T-helper 2 cell treated with Interferon-gamma antibody and Interleukin-4, amounts not matched to agents 5 μg/mL and 100 μg/mL, for 36 hours (primary cell): ENCODE measurements at regions not wholly inside any gene's neighbourhood (a gene's known extent, or its start where the extent isn't known, plus 50 kb on each side); places are given as distances from the start of the nearest gene placed in this dataset.

ENCODE experiments used
- DNase-seq: peaks from one replicate; pipeline ENCODE4 v3.0.0; 2021; ENCODE audit warnings: low spot score
- H3K27ac Mint-ChIP-seq: one replicate; pipeline ENCODE4 v1.8.0; 2021; ENCODE audit warnings: mild to moderate bottlenecking, mixed read lengths
- H3K27me3 Mint-ChIP-seq: one replicate; pipeline ENCODE4 v1.8.0; 2021; ENCODE audit warnings: low read depth, mixed read lengths
- H3K36me3 Mint-ChIP-seq: one replicate; pipeline ENCODE4 v1.8.0; 2021; ENCODE audit warnings: low read depth, mixed read lengths
- H3K4me1 Mint-ChIP-seq: one replicate; pipeline ENCODE4 v1.8.0; 2021; ENCODE audit warnings: low read depth, mixed read lengths
- H3K4me3 Mint-ChIP-seq: one replicate; pipeline ENCODE4 v1.8.0; 2022; ENCODE audit warnings: mild to moderate bottlenecking, moderate library complexity, mixed read lengths
- H3K9me3 Mint-ChIP-seq: one replicate; pipeline ENCODE4 v1.8.0; 2021; ENCODE audit warnings: mixed read lengths

DNA sequence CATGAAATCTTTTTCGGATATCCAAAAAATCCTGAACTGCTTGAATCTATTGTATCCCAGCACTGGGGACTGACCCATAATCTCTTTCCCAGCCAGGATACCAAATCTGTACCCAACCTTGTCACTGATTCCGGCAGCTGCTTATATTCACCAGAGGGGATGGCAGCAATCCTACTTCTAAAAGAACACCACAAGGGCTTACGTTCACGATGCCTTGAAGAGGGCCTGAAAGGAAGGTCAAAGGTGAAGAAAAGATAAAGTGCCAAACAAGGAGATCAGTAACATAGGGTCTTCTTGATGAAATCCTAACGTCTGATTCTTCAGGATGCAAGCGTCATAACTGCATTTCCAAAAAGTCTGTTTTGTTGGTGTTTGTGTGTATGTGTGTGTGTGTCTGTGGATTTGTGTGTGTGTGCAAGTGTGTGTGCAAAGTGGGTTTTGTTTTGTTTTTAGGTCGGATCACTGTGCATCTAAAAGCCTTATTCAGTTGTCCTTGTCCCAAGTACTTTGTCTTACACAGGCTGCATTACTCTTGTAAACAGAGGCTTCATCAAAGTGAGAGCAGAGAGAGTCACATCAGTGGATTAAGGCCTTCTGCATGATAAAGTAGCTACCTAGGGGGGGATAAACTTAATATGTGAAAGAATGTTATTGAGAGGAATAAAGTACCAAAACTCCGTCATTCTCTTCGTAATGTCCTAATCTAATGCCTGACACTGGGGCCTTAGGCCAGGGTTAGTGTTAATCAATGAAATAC is 179.3 kb downstream of the BARHL2 start:
- no peak for DNase-seq
- Mint-ChIP-seq H3K27ac (no peak overlapping the region), H3K4me1 (peaks cover 4% of the 10 kb centered on the region), H3K9me3 (no peaks in the 10 kb centered on the region), H3K4me3 (no peak overlapping the region), H3K36me3 (no peaks in the 10 kb centered on the region), H3K27me3 (no peaks in the 10 kb centered on the region)

DNA sequence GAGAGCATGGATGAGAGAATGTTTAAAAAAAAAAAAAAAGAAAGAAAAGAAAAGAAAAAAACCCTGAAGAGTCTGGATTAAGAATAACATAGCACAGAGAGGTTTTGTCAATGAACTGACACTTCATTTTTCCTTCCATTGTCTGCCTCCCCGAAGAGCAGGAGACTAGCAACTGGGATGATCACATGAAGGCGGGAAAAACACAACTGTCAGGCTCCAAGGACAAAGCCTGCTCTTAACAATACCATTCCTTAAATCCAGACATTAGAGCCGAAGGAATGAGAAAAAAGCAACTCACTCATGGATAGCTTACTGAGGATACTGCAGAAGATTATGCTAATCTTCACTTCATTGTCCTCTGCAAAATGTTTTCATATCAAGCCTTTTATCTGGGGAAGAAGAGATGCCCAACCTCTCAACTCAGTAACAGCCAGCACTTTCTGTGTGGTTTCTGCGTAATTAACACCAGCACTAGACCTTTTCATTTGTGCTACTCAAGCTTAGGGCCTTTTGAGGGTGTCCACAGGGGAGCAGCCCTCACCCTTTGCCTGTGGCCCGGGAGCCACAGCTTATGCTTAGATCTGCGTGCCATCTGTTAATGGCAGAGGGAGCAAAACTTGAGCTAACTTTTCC is 182.3 kb downstream of the BARHL2 start:
- H3K36me3 Mint-ChIP-seq, result no peaks in the 10 kb centered on the region
- DNase-seq, result no peak
- H3K9me3 Mint-ChIP-seq, result no peaks in the 10 kb centered on the region
- H3K4me1 Mint-ChIP-seq, result peaks cover 4% of the 10 kb centered on the region
- H3K27ac Mint-ChIP-seq, result no peak overlapping the region
- H3K27me3 Mint-ChIP-seq, result no peaks in the 10 kb centered on the region
- H3K4me3 Mint-ChIP-seq, result no peak overlapping the region

DNA sequence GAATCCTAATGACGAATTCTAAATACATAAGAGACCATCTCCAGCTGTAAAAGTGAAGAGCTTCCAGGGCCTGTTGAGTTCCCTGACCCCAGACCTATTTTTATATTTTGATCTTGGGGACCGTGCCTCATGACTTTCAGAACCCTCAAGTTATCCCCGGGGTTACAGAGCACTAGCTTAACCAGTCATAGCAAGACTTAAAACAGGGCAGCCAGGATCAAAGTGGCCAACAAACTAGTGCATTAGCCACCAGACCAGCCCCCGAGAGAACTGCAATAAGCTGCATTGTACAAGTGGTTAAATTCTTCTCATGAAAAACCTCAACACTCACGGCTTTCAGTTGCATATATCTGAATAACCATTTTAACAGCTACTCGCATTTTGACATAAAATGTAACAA is 183.0 kb downstream of the BARHL2 start:
- peaks cover 4% of the 10 kb centered on the region for H3K4me1 Mint-ChIP-seq
- H3K9me3 Mint-ChIP-seq, result no peaks in the 10 kb centered on the region
- H3K27me3 Mint-ChIP-seq, result no peaks in the 10 kb centered on the region
- DNase-seq, result peak; percentile 17
- H3K4me3 Mint-ChIP-seq, result no peak overlapping the region
- H3K36me3 Mint-ChIP-seq, result no peaks in the 10 kb centered on the region
- H3K27ac Mint-ChIP-seq, result no peak overlapping the region

DNA sequence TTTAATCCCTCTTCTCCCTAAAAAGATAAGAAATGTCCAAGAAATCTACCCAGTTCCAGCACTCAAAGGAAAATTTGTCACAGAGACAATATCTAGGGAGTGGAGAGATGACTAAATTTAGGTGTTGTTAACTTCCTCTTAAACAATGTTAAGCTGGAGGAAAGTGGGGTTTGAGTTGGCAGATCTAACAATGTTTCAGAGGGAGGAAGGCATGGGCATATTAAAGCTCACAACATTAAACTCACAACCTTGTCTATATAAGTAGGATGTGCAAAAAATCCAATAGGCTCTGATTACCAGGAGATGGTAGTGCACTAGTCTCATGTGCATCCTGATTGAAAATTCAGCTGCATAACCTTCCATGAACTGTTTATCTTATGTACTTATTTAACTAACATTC is 190.1 kb downstream of the BARHL2 start:
- no peaks in the 10 kb centered on the region for H3K36me3 Mint-ChIP-seq
- peaks cover 1% of the 10 kb centered on the region for H3K27me3 Mint-ChIP-seq
- no peak overlapping the region for H3K27ac Mint-ChIP-seq
- H3K4me3 Mint-ChIP-seq, result no peak overlapping the region
- no peak for DNase-seq
- H3K4me1 Mint-ChIP-seq, result no peaks in the 10 kb centered on the region
- peaks cover 4% of the 10 kb centered on the region for H3K9me3 Mint-ChIP-seq

DNA sequence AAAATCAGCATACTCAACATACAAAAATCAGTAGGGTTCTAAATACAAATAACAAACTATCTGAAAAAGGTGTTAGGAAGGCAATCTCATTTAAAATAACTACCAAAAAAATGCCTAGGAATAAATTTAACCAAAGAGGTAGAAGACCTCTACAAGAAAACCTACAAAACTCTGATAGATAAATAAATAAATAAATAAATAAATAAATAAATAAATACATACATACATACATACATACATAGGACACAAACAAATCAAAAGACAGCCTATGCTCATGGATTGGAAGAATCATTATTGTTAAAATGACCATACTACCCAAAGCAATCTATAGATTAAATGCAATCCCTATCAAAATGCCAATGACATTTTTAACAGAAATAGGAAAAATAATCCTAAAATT is 194.7 kb downstream of the BARHL2 start:
- no peak overlapping the region for H3K4me3 Mint-ChIP-seq
- no peak for DNase-seq
- no peak overlapping the region for H3K27ac Mint-ChIP-seq
- H3K36me3 Mint-ChIP-seq, result no peaks in the 10 kb centered on the region
- no peaks in the 10 kb centered on the region for H3K4me1 Mint-ChIP-seq
- peaks cover 11% of the 10 kb centered on the region for H3K9me3 Mint-ChIP-seq
- peaks cover 22% of the 10 kb centered on the region for H3K27me3 Mint-ChIP-seq

DNA sequence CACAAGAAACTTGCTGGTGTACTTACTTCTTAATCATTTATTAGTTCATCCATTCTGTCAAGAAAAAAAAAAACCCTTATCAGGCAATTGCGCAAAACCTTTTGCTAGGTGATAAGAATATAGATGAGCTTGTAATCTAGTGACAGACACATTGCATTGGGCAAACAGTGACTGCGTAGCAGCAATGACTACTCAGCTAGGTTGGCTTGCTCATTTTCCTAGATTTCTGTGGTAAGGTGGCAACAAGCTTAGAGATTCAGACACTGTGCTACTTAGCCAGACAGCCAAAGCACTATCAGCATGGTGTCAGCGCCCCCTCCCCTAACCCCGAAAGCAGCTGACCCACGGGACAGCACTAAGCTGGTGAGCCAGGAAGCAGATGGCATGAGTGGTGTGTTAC is 203.1 kb downstream of the BARHL2 start:
- DNase-seq, result no peak
- Mint-ChIP-seq H3K27ac (no peak overlapping the region), H3K36me3 (no peaks in the 10 kb centered on the region), H3K4me1 (peaks cover 2% of the 10 kb centered on the region), H3K27me3 (peaks cover 18% of the 10 kb centered on the region), H3K9me3 (peaks cover 8% of the 10 kb centered on the region), H3K4me3 (no peak overlapping the region)

DNA sequence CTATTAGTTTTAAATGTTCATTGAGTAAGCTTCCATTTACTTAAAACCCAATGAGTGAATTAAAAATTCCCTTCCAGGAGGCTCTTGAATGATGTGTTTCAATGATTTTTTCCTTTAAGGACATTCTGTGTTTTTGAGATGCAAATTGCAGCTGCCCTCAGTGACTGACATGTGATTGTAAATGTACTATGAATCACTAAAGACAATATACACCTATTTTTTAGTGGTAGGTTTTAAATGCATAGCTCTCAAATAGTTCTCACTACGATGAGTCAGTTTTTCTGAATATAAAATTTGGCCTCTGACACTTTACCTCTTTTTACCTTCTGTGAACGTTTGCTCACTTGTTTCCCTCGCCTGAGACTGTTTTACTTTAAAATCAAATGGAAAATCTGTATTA is 204.7 kb downstream of the BARHL2 start:
- no peak for DNase-seq
- H3K9me3 Mint-ChIP-seq, result peaks cover 5% of the 10 kb centered on the region
- no peaks in the 10 kb centered on the region for H3K36me3 Mint-ChIP-seq
- peaks cover 3% of the 10 kb centered on the region for H3K4me1 Mint-ChIP-seq
- no peak overlapping the region for H3K4me3 Mint-ChIP-seq
- peaks cover 12% of the 10 kb centered on the region for H3K27me3 Mint-ChIP-seq
- no peak overlapping the region for H3K27ac Mint-ChIP-seq

DNA sequence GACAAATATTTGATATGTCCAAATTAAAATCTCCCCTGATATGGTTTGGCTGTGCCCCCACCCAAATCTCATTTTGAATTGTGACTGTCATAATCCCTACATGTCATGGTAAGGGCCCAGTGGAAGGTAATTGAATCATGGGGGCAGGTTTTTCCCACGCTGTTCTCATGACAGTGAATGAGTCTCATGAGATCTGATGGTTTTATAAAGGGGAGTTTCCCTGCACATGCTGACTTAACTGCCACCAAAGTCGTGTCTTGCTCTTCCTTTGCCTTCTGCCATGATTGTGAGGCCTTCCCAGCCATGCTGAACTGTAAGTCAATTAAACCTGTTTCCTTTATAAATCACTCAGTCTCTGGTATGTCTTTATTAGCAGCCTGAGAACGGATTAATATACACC is 207.0 kb downstream of the BARHL2 start:
- H3K27me3 Mint-ChIP-seq, result peaks cover 14% of the 10 kb centered on the region
- H3K27ac Mint-ChIP-seq, result no peak overlapping the region
- no peaks in the 10 kb centered on the region for H3K36me3 Mint-ChIP-seq
- no peak overlapping the region for H3K4me3 Mint-ChIP-seq
- H3K4me1 Mint-ChIP-seq, result peaks cover 3% of the 10 kb centered on the region
- peak; percentile 31 for DNase-seq
- peaks cover 5% of the 10 kb centered on the region for H3K9me3 Mint-ChIP-seq

DNA sequence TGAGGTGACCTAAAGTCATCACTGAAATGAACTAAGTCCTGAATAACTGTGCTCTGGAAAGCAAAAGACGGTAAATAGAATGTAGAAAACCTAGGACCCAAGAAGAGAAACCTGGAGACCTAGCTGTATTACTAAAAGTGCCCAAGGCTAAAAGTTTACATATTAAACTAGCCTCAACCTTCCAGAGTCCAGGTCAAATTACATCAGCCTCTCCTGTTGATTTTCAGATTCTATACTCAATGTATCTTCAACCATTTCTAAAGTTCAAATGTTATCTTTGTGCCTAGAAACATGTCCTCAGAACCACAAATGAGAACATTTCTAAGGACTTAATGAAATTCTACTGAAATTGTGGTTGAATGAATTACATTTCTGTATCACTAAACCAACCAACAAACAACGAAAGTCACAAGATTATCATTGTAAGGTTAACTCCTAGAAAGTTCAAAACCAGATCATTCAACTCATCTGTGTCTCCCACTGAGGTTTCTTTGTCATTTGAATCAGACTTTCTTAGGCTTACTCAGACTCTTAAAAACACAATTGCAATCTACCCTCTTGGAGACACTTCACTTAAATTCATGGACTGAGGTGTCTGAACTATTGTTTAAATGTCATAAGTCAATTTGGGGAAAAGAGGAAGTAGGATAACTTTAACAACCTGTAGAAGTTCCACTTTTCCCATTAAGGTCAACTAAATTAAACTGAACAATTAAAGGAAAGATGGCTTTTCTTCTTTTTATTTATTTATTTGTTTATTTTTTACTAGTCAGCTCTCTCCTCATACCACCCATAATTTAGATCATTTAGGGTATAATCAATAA is 207.7 kb downstream of the BARHL2 start:
- DNase-seq, result no peak
- Mint-ChIP-seq H3K4me1 (peaks cover 3% of the 10 kb centered on the region), H3K9me3 (peaks cover 5% of the 10 kb centered on the region), H3K4me3 (no peak overlapping the region), H3K27ac (no peak overlapping the region), H3K27me3 (peaks cover 12% of the 10 kb centered on the region), H3K36me3 (no peaks in the 10 kb centered on the region)

DNA sequence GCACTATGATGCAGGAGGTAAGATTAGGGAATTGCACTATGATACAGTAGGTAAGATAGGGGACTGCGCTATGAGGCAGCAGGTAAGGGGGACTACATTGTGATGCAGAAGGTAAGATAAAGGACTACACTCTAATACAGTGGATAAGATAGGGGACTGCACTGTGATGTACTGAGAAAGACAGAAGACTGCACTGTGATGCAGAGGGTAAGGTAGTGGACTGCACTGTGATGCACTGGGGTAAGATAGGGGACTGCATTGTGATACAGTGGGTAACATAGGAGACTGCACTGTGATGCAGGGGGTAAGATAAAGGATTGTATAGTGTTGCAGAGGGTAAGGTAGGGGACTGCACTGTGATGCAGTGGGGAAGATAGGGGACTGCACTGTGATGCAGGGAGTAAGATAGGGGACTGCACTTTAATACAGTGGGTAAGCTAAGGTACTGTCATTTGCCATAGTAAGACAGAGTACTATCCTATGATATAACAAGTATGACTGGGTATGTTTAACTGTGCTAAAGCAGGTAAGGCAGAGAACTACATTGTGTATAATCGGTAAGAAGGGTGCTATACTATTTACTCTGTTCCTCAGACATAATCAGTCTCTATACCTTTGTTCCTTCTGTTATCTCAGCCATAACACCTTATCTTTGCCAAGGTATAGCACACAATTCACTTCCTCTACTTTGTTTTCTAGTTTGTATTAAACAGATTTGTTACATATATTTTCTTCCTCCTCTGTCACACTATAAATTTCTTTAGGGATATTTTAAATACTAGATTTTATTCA is 208.5 kb downstream of the BARHL2 start:
- H3K36me3 Mint-ChIP-seq, result no peaks in the 10 kb centered on the region
- H3K4me1 Mint-ChIP-seq, result peaks cover 3% of the 10 kb centered on the region
- no peak overlapping the region for H3K27ac Mint-ChIP-seq
- DNase-seq, result no peak
- peaks cover 10% of the 10 kb centered on the region for H3K27me3 Mint-ChIP-seq
- no peak overlapping the region for H3K4me3 Mint-ChIP-seq
- peaks cover under 1% of the 10 kb centered on the region for H3K9me3 Mint-ChIP-seq

DNA sequence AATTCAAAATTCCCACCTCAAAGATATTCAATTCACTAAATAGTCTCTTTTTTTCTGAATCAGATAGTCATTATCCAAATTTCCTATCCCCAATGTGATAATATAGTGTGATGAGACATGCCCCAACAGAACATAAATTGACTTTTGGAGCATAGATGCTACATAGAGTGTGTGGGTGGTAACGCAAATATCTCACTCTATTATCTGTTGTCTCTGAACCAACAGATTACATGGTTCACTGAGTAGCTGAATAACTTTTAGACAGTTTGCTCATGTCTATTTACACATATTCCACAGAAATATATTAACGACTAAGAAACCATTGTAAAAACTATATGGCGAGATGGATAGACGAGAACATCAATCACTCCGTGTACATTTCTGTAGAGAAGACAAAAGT is 209.9 kb downstream of the BARHL2 start:
- Mint-ChIP-seq H3K4me1 (peaks cover 3% of the 10 kb centered on the region), H3K9me3 (no peaks in the 10 kb centered on the region), H3K27me3 (peaks cover 10% of the 10 kb centered on the region), H3K27ac (no peak overlapping the region), H3K36me3 (no peaks in the 10 kb centered on the region), H3K4me3 (no peak overlapping the region)
- no peak for DNase-seq

DNA sequence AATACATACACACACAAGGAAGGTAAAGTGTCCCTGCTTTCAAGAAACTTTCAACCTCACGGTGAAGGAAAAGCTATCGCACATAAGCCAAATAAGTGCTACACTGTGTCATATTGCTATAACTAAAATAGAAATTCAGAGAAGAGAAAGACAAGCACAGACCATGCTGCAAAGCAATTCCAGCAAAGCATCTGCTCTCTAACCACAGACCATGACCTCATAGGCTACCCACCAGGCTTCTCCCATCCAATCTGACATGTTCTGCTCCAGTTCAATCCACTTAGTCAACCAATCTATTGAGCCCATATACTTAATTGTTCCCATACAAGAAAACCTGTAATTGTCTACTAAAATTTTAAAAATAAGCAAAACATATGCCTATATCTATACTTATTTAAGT is 211.3 kb downstream of the BARHL2 start:
- H3K36me3 Mint-ChIP-seq, result no peaks in the 10 kb centered on the region
- no peaks in the 10 kb centered on the region for H3K9me3 Mint-ChIP-seq
- no peak for DNase-seq
- no peak overlapping the region for H3K27ac Mint-ChIP-seq
- peaks cover 3% of the 10 kb centered on the region for H3K4me1 Mint-ChIP-seq
- peaks cover 15% of the 10 kb centered on the region for H3K27me3 Mint-ChIP-seq
- no peak overlapping the region for H3K4me3 Mint-ChIP-seq

DNA sequence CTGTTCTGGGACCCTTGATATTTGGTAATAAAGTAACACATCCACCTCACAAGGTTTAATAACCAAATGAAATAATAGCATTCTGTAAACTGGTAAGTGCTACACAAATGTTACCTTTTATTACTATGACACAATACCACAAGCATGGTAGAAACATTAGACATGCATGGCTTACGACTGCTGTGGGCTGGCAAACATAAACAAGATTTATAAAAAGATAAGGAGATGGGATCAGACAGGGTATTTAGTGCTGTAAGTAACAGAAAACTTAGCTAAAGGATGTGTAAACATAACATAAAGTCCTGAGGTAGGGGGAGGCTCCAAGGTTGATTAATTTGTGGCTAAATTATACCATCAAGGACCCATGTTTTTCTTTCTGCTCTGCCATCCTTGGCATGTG is 212.6 kb downstream of the BARHL2 start:
- peaks cover 19% of the 10 kb centered on the region for H3K27me3 Mint-ChIP-seq
- H3K4me1 Mint-ChIP-seq, result peaks cover 3% of the 10 kb centered on the region
- no peaks in the 10 kb centered on the region for H3K36me3 Mint-ChIP-seq
- no peak for DNase-seq
- no peak overlapping the region for H3K4me3 Mint-ChIP-seq
- no peak overlapping the region for H3K27ac Mint-ChIP-seq
- H3K9me3 Mint-ChIP-seq, result no peaks in the 10 kb centered on the region
